GM06990 (cell line): ENCODE measurements at regions not wholly inside any gene's neighbourhood (a gene's known extent, or its start where the extent isn't known, plus 50 kb on each side); places are given as distances from the start of the nearest gene placed in this dataset.

Source experiments
- DNase-seq: peaks from one replicate; pipeline ENCODE4 v3.0.0-alpha.2; 2011; ENCODE audit not compliant: insufficient read length; ENCODE audit errors: extremely low read depth
- H3K27me3 ChIP-seq: replicated peaks from 2 replicates; pipeline ENCODE4 v1.6.0; 2011; ENCODE audit warnings: low read length; ENCODE audit not compliant: control insufficient read depth, insufficient read depth
- H3K36me3 ChIP-seq: 2 replicates; pipeline ENCODE4 v1.5.1; 2011; ENCODE audit warnings: low read length; ENCODE audit not compliant: control insufficient read depth, insufficient read depth
- H3K4me3 ChIP-seq: replicated peaks from 2 replicates; pipeline ENCODE4 v1.5.1; 2011; ENCODE audit warnings: low read depth, mild to moderate bottlenecking, control low read depth, low read length
- CTCF ChIP-seq: IDR thresholded peaks from 2 replicates; pipeline ENCODE4 v1.5.1; 2011; ENCODE audit warnings: low read length, control low read depth, mild to moderate bottlenecking, inconsistent platforms; ENCODE audit not compliant: insufficient read depth, poor library complexity, severe bottlenecking

- TF ChIP-seq CTCF = no peak
- no peak for DNase-seq
- no peaks in the 10 kb centered on the region for H3K27me3 ChIP-seq
- no peaks in the 10 kb centered on the region for H3K36me3 ChIP-seq
- H3K4me3 ChIP-seq = no peak overlapping the region
Observed at GRCh38 chr6:141402489-141402888, 730.2 kb upstream of the GJE1 start.

GRCh38 chr6:141401851-141402250, 730.9 kb upstream of the GJE1 start:
- DNase-seq = no peak
- TF ChIP-seq CTCF = no peak
- Histone ChIP-seq H3K4me3 (no peak overlapping the region), H3K27me3 (no peaks in the 10 kb centered on the region), H3K36me3 (no peaks in the 10 kb centered on the region)

- no peak overlapping the region for H3K4me3 ChIP-seq
- H3K27me3 ChIP-seq = no peaks in the 10 kb centered on the region
- no peak for TF ChIP-seq CTCF
- H3K36me3 ChIP-seq = no peaks in the 10 kb centered on the region
- no peak for DNase-seq
Observed at GRCh38 chr6:141401168-141401567, 731.6 kb upstream of the GJE1 start.

GRCh38 chr6:141398949-141399348, 733.8 kb upstream of the GJE1 start:
- H3K36me3 ChIP-seq = no peaks in the 10 kb centered on the region
- no peak for TF ChIP-seq CTCF
- H3K4me3 ChIP-seq = no peak overlapping the region
- no peaks in the 10 kb centered on the region for H3K27me3 ChIP-seq
- DNase-seq = no peak

- no peak overlapping the region for H3K4me3 ChIP-seq
- H3K27me3 ChIP-seq = no peaks in the 10 kb centered on the region
- TF ChIP-seq CTCF = no peak
- H3K36me3 ChIP-seq = no peaks in the 10 kb centered on the region
- DNase-seq = no peak
Observed at GRCh38 chr6:141395443-141396008, 737.2 kb upstream of the GJE1 start.

GRCh38 chr6:141394565-141395051, 738.1 kb upstream of the GJE1 start:
- TF ChIP-seq CTCF = no peak
- Histone ChIP-seq H3K36me3 (no peaks in the 10 kb centered on the region), H3K27me3 (no peaks in the 10 kb centered on the region), H3K4me3 (no peak overlapping the region)
- no peak for DNase-seq
